GM18858 (cell line): ENCODE measurements at regions not wholly inside any gene's neighbourhood (a gene's known extent, or its start where the extent isn't known, plus 50 kb on each side); places are given as distances from the start of the nearest gene placed in this dataset.
"Not testable (repeated sequence)": the region's sequence is repeated elsewhere in the genome, so short reads cannot be mapped to it uniquely, and the experiment has no call there.

ENCODE experiments used
- ATAC-seq: cut with Tn5 transposase; IDR thresholded peaks from one replicate; pipeline ENCODE4 v1.9.1; 2021; ENCODE audit not compliant: unreplicated experiment

DNA sequence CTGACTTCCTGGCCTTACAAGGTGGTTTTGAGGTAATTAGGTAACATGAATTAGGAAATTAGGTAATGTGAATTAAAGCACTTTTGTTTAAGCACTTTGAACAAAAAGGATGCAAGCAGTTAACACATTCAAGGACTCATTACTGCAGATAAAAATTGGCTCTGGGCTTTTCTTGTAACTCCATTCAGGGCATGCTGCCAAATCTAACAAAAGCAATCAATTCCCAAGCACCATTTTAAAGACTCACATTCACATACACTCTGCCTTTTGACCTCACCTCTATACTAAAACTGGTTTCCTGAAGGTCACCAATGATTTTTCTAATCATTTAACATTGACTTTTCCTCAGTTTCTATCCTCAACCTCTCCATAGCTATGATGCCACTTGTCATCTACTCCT lies 251.2 kb upstream of the RHOBTB1 start:
- ATAC-seq, result no peak

DNA sequence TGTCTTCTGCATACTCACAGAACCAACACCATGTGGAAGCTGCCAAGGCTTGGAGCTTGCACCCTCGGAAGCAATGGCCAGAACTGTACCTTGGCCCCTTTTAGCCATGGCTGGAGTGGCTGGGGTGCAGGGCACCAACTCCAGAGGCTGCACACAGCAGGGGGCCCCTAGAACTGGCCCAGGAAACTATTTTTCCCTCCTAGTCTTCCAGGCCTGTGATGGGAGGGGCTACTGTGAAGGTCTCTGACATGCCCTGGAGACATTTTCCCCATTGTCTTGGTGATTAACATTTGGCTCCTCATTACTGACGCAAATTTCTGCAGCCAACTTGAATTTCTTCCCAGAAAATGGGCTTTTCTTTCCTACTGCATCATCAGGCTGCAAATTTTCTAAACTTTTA lies 248.6 kb upstream of the RHOBTB1 start:
- ATAC-seq, result not testable (repeated sequence)

- ATAC-seq, result no peak
Observed at GRCh38 chr10:61192042-61192441, 248.1 kb upstream of the RHOBTB1 start.

DNA sequence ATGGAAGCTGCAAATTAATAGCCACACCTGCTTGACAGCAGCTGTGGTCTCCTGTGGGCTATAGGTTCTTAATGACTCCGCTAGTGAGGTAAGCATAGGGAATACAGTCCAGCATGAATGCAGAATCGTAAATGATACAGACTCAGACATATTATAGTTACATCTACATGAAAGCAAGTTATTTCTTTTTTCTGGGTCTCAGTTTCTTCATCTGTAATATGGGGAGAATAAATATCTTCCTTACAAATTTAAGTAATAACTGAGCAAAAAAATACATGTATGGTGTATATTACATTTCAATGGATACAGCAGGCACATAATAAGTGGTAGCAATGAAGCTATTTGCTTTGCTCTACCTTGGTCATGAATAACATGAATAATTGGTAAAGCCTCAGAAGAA lies 245.9 kb upstream of the RHOBTB1 start:
- ATAC-seq, result no peak

DNA sequence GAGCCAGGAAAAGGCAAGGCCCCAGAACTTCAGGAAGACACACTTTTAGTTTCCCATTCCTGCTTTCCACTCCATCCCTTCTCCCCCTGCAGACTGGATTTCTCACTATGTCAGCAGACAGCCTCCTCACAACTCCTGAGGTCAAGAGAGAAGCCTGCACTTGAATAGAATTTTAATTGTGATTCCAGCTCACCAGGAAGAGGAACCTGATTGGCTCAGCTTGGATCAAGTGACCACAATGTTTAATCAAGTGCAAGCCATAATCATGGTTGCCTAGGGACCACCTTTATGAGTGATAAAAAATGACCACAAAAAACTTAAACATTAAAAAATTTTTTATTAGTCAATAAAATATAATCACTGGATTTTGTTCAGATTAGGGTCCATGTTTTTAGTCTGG lies 244.7 kb upstream of the RHOBTB1 start:
- ATAC-seq, result no peak

GRCh38 chr10:61188101-61188500 lies 244.1 kb upstream of the RHOBTB1 start:
- no peak for ATAC-seq

GRCh38 chr10:61187601-61188000 lies 243.6 kb upstream of the RHOBTB1 start:
- ATAC-seq, result no peak

DNA sequence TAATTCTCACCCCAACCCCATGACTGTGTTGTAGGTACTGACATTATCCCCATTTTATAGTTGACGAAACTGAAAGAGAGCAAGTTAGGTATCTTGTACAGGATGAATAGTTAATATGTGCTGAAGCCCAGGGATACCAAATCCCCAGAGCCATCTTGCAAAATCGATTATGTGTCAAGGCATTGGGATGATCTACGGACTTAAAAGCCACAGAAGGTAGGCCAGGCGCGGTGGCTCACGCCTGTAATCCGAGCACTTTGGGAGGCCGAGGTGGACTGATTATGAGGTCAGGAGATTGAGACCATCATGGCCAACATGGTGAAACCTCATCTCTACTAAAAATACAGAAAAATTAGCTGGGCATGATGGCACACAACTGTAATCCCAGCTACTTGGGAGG lies 242.4 kb upstream of the RHOBTB1 start:
- no peak for ATAC-seq

DNA sequence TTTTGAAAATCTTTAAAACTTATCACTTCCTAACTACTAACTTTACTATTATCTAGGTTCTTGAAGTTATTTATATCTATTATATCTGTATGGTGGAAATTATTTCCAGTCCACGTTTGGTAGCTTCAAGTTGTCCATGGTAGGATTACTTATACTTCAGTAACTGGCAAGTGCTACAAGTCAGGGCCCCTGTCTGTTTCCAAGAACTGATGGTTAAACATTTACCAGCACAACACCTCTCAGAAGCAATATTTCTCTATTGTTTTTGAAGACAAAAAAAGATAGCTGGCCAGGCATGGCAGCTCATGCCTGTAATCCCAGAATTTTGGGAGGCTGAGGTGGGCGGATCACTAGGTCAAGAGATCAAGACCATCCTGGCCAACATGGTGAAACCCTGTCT lies 240.4 kb upstream of the RHOBTB1 start:
- ATAC-seq, result no peak

GRCh38 chr10:61183967-61184366 lies 240.0 kb upstream of the RHOBTB1 start:
- ATAC-seq, result no peak

- ATAC-seq, result no peak
Observed at GRCh38 chr10:61181832-61182231, 237.8 kb upstream of the RHOBTB1 start.

DNA sequence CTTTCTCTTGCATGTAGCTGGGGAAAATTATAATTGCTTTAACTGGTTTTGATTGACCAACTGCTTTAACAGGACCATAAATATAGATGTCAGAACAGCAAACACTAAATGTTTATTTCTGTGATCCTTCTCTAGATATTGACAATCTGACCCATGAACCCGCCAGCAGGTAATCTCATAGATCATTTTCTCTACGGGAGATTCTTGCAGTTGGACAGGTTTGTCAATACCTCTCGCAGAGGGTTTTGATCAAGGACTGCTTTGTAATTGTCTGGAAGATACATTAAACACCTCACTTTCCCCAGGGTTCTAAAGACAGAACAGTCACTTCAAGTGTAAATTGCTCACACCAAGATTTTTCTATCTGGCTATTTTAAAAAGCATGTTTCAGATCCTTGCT lies 235.8 kb upstream of the RHOBTB1 start:
- ATAC-seq, result no peak

GRCh38 chr10:61176424-61176823 lies 232.4 kb upstream of the RHOBTB1 start:
- no peak for ATAC-seq

- no peak for ATAC-seq
Observed at GRCh38 chr10:61175316-61175715, 231.3 kb upstream of the RHOBTB1 start.

DNA sequence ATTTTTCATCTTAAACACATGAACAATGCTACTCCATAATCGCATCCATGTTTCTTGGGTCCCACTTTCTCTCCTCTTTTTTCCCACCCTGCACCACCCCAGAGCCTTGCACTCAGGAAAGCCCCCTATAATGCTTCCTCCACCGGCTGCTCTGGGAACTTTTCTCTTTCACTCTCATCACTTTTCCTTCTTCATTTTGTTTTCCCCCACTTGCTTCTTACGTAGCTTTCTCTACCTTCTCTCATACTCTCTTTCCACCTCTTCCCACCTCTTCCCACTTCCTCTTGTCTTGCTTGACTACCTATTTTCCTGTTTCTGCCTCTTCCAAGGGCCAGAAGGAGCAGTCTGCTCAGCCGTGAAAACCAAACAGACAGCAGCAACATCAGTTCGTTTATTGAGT lies 229.5 kb upstream of the RHOBTB1 start:
- ATAC-seq, result no peak

GRCh38 chr10:61172182-61172926 lies 228.4 kb upstream of the RHOBTB1 start:
- ATAC-seq, result peak; percentile 55

DNA sequence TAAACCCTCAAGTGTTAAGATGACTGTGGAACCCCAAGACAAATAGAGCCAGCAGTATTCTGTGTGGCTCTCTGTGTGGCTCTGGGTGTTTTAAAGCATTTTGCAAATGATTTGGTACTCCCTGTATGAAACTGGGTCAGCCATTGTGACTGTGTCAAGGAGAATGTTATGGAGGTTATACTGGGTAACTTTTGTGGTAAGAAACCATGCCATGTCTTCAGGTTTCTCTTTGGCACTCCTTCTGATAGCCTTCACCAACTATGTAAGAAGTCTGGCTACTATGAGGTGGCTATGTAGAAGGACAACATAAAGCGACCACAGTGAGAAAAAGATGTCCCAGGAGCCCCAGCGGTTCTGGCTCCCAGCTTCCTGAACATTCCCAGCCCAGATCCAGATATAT lies 226.6 kb upstream of the RHOBTB1 start:
- ATAC-seq, result no peak

DNA sequence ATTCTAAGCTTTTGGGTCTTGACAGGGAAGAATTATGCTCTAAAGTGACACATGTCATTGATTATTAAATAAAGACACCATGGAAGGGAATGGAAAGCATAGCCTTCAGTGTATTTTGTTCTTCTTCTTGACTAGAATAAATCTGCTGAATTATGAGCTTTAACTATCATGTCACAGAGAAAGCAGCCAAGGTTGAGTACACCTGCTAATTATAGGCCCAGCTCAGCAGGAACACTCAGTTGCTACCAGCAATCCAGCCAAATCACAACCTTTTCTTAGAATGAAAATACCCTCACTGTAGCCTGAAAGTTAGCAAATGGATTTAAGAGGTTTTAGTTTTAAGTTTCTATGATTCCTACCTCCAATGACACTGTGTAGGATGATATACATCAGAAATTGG lies 225.3 kb upstream of the RHOBTB1 start:
- no peak for ATAC-seq

DNA sequence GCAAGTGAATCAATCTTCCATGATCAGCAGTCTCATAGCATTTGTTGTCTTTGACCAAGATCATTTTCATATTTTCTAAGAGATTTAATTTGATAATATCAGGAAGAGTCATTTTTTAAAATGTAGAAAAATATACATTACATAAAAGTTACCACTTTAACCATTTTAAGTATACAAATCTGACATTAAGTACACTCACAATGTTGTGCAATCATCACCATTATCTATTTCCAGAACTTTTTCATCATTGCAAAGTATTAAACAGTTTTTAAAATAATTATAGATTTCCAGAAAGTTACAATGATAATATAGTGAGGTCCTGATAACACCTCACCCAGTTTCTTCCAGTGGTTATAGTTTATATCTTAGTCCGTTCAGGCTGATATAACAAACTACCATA lies 222.5 kb upstream of the RHOBTB1 start:
- no peak for ATAC-seq

GRCh38 chr10:61166065-61166464 lies 222.1 kb upstream of the RHOBTB1 start:
- no peak for ATAC-seq

DNA sequence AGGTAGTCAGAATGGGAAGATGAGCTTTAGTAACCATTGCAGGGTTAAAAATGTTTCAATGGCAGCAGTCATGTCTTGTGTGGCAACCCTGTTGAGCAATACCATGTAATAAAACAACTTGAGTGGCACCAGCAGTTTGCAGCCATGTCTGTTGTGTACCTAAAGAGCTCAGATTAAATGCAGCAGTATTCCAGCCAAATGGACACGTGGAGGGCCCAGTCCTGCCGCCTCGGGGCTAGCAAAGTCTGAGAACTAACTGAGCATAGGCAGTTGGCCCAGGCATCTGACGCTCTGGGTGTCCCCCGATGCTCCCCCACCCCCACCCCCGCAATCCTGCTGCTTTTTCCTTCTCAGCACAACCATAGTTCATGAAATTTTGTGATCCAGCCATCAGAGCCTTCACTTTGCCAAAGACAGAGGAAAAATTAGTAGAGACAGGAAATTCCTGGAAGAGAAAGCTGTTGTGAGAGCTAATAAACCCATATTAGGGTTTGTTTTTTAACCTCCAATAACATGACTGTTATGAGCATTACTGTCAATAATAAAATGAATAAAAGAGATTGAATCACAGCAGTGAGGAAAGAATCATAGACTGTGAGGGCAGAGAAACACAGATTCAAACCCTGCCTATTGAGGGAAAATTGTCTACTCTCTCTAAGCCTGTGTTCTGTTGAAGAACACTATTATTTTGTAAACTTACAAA lies 220.6 kb upstream of the RHOBTB1 start:
- no peak for ATAC-seq

DNA sequence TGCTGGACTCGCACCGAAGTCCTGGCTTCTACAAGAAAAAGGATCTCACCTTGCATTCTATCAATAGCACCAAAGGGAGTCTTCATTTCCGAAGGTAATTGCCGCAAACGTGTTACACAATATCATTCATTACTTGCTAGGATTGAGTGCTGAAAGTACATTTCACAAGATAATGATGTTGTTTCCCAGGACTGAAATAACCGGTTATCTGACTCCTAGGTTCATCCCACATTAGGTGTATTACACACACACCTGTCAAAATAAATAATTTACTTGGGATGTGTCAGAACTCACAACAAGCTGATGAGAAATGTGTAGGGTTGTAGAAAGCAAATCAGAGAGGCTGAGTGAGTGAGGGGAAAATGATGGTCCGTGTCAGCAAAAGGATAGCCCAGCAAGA lies 219.4 kb upstream of the RHOBTB1 start:
- ATAC-seq, result no peak

- no peak for ATAC-seq
Observed at GRCh38 chr10:61160253-61160652, 216.3 kb upstream of the RHOBTB1 start.
